ENCODE measurements at regions not wholly inside any gene's neighbourhood (a gene's known extent, or its start where the extent isn't known, plus 50 kb on each side); places are given as distances from the start of the nearest gene placed in this dataset.
"Not testable (repeated sequence)": the region's sequence is repeated elsewhere in the genome, so short reads cannot be mapped to it uniquely, and the experiment has no call there.

- H3K36me3 Mint-ChIP-seq, result no peaks in the 10 kb centered on the region
- Histone ChIP-seq H3K4me1 (no peaks in the 10 kb centered on the region), H3K79me2 (ENCODE audit: low read depth) (no peaks in the 10 kb centered on the region), H4K20me1 (ENCODE audit: low read depth) (no peaks in the 10 kb centered on the region), H3K4me2 (no peak overlapping the region), H3K27ac (no peak overlapping the region), H3F3A (ENCODE audit: low read depth) (no peaks in the 10 kb centered on the region), H3K36me3 (no peaks in the 10 kb centered on the region), H3K4me3 (no peak overlapping the region), H3K9me3 (ENCODE audit: low read depth) (no peaks in the 10 kb centered on the region), H3K9ac (no peak overlapping the region), H2AFZ (replicated peaks) (no peak overlapping the region), H3K27me3 (no peaks in the 10 kb centered on the region)
- no peaks in the 10 kb centered on the region for H3K9me3 Mint-ChIP-seq
- no peak overlapping the region for H3K4me3 Mint-ChIP-seq
- peaks cover 3% of the 10 kb centered on the region for H3K27me3 Mint-ChIP-seq (ENCODE audit: insufficient read depth, low read depth)
- no peaks in the 10 kb centered on the region for H3K4me1 Mint-ChIP-seq
- no peak overlapping the region for H3K27ac Mint-ChIP-seq
- TF ChIP-seq EZH2phosphoT487 (IDR thresholded peaks at IDR 0.05) (no peak), CTCF (IDR thresholded peaks at IDR 0.05) (no peak), EZH2 (IDR thresholded peaks at IDR 0.05) (no peak)
- DNase-seq (ENCODE audit: low spot score), result no peak
Measured at GRCh38 chr5:30380228-30380627, 813.3 kb upstream of the CDH6 start.

- Histone ChIP-seq H3K9ac (no peak overlapping the region), H3K36me3 (no peaks in the 10 kb centered on the region), H3F3A (ENCODE audit: low read depth) (no peaks in the 10 kb centered on the region), H3K27me3 (no peaks in the 10 kb centered on the region), H3K4me1 (no peaks in the 10 kb centered on the region), H3K4me2 (no peak overlapping the region), H2AFZ (replicated peaks) (no peak overlapping the region), H3K9me3 (ENCODE audit: low read depth) (no peaks in the 10 kb centered on the region), H3K79me2 (ENCODE audit: low read depth) (no peaks in the 10 kb centered on the region), H3K27ac (no peak overlapping the region), H4K20me1 (ENCODE audit: low read depth) (no peaks in the 10 kb centered on the region), H3K4me3 (no peak overlapping the region)
- Mint-ChIP-seq H3K4me1 (peaks cover 5% of the 10 kb centered on the region), H3K36me3 (no peaks in the 10 kb centered on the region), H3K4me3 (no peak overlapping the region), H3K27me3 (ENCODE audit: insufficient read depth, low read depth) (no peaks in the 10 kb centered on the region), H3K9me3 (no peaks in the 10 kb centered on the region), H3K27ac (no peak overlapping the region)
- no peak for DNase-seq (ENCODE audit: low spot score)
- no peak for TF ChIP-seq EZH2phosphoT487 (IDR thresholded peaks at IDR 0.05)
- TF ChIP-seq CTCF (IDR thresholded peaks at IDR 0.05), result no peak
- no peak for TF ChIP-seq EZH2 (IDR thresholded peaks at IDR 0.05)
Measured at GRCh38 chr5:30376848-30377247, 816.6 kb upstream of the CDH6 start.

GRCh38 chr5:30368064-30368463, 825.4 kb upstream of the CDH6 start:
- no peaks in the 10 kb centered on the region for H3K36me3 ChIP-seq
- Mint-ChIP-seq H3K4me1 (peaks cover 2% of the 10 kb centered on the region), H3K36me3 (peaks cover 3% of the 10 kb centered on the region), H3K4me3 (no peak overlapping the region), H3K9me3 (peaks cover 13% of the 10 kb centered on the region), H3K27me3 (ENCODE audit: insufficient read depth, low read depth) (no peaks in the 10 kb centered on the region), H3K27ac (no peak overlapping the region)
- H2AFZ ChIP-seq (replicated peaks), result no peak overlapping the region
- no peaks in the 10 kb centered on the region for H3K4me1 ChIP-seq
- no peak overlapping the region for H3K4me2 ChIP-seq
- no peak overlapping the region for H3K4me3 ChIP-seq
- H3K79me2 ChIP-seq (ENCODE audit: low read depth), result no peaks in the 10 kb centered on the region
- H3K9ac ChIP-seq, result no peak overlapping the region
- H3F3A ChIP-seq (ENCODE audit: low read depth), result no peaks in the 10 kb centered on the region
- H4K20me1 ChIP-seq (ENCODE audit: low read depth), result no peaks in the 10 kb centered on the region
- DNase-seq (ENCODE audit: low spot score), result no peak
- H3K27me3 ChIP-seq, result no peaks in the 10 kb centered on the region
- no peak overlapping the region for H3K27ac ChIP-seq
- TF ChIP-seq CTCF (IDR thresholded peaks at IDR 0.05) (no peak), EZH2 (IDR thresholded peaks at IDR 0.05) (no peak), EZH2phosphoT487 (IDR thresholded peaks at IDR 0.05) (no peak)
- no peaks in the 10 kb centered on the region for H3K9me3 ChIP-seq (ENCODE audit: low read depth)

- H3K4me3 ChIP-seq; H4K20me1 ChIP-seq (ENCODE audit: low read depth); H3K36me3 ChIP-seq; DNase-seq (ENCODE audit: low spot score); H3K36me3 Mint-ChIP-seq; H3K4me2 ChIP-seq; H3K27ac ChIP-seq; H3K4me1 Mint-ChIP-seq; H3K79me2 ChIP-seq (ENCODE audit: low read depth); H3K27ac Mint-ChIP-seq; H3K4me3 Mint-ChIP-seq; H3K4me1 ChIP-seq; H3K9me3 ChIP-seq (ENCODE audit: low read depth); H3K27me3 ChIP-seq; H3K9ac ChIP-seq; H2AFZ ChIP-seq (replicated peaks); H3K27me3 Mint-ChIP-seq (ENCODE audit: insufficient read depth, low read depth); H3F3A ChIP-seq (ENCODE audit: low read depth): not testable (repeated sequence)
- peaks cover 28% of the 10 kb centered on the region for H3K9me3 Mint-ChIP-seq
Measured at GRCh38 chr5:30365031-30365430, 828.5 kb upstream of the CDH6 start.
